T-helper 1 cell (primary cell): ENCODE measurements at regions not wholly inside any gene's neighbourhood (a gene's known extent, or its start where the extent isn't known, plus 50 kb on each side); places are given as distances from the start of the nearest gene placed in this dataset.
A peak's percentile ranks its signal among the peaks of the same experiment; 100 is the strongest.

Experiments used
- DNase-seq, 5 donors: peaks; one replicate each; pipeline ENCODE4 v3.0.0-alpha.2; 2012 to 2020

DNA sequence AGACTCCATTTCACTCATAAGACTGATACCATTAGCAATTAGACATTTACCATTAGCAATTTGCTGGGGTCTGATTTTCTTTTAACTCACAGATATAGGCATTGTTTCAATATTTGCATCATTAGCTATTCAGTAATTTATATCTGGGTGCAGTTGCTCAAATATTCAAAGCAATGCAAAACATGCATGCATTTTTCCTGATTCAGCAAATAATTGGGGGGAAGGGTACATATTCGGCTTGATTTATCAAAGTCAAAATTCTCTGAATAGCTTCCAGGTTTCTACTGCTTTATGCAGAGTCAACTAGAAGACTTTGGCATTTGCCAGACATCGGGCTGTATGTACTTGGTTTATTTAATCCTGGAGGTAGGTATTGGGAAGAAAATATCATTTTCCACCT lies 315.6 kb upstream of the NR2F2 start:
- DNase-seq, result no peak

- no peak for DNase-seq
These were observed 311.4 kb upstream of the NR2F2 start for GRCh38 chr15:96019114-96019513.

DNA sequence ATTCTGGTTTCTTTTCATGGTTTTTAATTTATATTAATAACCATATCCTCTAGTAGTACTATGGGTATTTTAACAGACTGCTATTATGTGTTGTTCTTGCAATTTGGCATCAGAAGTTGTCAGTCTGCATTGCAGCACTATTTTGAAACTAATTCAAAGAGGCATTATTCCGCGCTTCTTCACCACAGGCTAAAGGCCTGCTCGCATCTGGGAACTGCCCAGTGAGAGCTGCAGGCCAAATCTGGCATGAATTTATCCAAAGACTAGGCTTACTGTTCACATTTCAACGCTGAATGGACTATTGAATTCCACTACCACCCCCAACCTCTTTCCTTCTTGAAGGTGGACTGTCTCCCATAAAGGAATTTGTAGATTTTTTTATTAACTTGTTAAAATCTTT lies 310.4 kb upstream of the NR2F2 start:
- DNase-seq, result no peak

GRCh38 chr15:96020797-96021196 lies 309.7 kb upstream of the NR2F2 start:
- DNase-seq, result no peak

DNA sequence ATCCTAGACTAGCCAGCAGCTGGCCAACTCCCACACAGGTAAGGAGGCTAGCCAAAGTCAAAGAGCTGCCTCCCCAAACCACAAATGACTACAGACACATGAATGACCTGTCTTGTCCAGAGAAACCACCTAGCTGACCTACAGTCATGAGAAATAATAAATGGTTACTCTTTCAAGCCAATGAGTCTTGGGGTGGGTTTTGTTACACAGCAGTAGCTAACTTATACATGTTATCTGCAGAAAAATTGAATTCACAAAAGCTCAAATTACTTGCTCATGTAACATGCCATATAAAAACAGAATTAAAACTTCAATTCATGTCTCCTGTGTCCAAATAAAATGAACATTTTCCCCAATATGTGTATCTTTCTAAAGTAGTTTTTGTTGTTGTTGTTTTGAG lies 307.4 kb upstream of the NR2F2 start:
- DNase-seq, result no peak

- no peak for DNase-seq
These were observed 303.0 kb upstream of the NR2F2 start for GRCh38 chr15:96027501-96027900.

DNA sequence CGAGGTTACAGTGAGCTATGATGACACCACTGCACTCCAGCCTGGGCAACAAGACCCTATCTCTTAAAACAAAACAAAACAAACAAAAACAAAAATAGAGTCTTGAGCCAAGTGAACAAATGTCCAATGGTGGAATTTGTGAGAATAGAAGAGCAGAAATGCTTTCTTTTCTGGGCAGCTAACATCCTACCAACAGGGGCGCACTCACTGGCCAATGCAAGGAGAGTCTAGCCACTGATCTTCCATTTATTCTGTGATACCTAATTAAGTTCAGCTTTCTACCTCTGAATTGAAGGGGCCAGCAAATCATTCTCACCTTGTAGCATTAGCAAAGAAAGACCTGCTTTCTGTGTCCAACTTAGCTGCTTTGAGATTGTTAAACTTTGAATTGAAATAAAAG lies 301.9 kb upstream of the NR2F2 start:
- no peak for DNase-seq

DNA sequence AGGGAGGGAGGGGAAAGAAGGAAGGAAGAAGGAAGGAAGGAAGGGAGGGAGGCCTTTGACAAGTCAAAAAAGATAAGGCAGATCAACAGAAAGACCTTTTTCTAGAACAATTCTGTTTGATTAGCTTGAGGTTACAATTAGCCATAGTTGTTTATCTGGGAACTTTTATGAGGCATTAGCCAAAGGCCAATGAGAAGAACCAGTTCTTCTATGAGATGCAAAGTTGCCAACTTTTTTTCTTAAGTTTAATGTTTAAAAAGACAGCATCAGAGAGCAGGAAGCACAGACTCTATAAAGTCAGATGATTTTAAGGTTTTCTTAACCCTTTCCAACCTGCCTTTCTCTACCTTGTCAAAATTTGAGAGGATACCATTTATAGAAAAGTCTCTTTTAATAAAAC lies 301.3 kb upstream of the NR2F2 start:
- no peak for DNase-seq

- no peak for DNase-seq
These were observed 298.9 kb upstream of the NR2F2 start for GRCh38 chr15:96031426-96032110.

- no peak for DNase-seq
These were observed 295.4 kb upstream of the NR2F2 start for GRCh38 chr15:96035091-96035490.

DNA sequence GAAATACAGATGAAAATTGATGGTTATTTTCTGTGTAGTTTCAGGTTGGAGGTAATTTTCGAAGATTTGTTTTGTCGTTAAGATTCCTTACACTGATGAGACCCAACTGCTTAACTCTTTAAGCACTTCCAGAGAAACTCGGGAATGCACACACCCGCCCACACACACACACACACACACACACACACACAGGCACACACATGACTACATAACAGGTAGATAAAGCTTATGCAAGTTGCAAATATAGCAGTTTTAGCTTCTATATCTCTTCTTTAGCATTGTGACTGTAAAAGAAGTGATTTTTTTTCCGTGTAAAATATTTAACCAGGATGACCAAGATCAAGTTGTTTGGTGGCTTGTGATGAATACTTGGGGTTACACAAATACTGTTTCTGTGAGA lies 294.9 kb upstream of the NR2F2 start:
- no peak for DNase-seq

- DNase-seq, result peak in 1 of 5 donors; percentile 7
These were observed 292.9 kb upstream of the NR2F2 start for GRCh38 chr15:96037584-96037983.

DNA sequence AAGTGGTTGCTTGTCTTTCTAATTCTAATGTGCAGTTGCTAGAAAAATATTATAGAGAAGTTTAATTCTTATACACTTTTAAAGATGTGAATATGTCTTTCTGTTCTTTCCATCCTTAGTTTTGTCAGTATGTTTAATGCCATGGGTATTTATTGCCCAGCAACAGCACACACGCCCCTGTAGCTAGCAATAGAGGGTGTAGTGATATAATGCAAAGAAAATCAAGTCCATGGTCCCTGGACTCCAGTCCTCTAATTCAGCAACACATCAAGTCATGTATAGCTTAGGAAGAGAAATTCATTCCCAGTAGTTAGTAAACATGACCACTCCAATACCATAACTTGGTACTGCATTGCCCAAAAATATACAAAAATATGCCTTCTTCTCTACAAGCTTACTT lies 292.4 kb upstream of the NR2F2 start:
- DNase-seq, result no peak

GRCh38 chr15:96038650-96039049 lies 291.9 kb upstream of the NR2F2 start:
- DNase-seq, result no peak

DNA sequence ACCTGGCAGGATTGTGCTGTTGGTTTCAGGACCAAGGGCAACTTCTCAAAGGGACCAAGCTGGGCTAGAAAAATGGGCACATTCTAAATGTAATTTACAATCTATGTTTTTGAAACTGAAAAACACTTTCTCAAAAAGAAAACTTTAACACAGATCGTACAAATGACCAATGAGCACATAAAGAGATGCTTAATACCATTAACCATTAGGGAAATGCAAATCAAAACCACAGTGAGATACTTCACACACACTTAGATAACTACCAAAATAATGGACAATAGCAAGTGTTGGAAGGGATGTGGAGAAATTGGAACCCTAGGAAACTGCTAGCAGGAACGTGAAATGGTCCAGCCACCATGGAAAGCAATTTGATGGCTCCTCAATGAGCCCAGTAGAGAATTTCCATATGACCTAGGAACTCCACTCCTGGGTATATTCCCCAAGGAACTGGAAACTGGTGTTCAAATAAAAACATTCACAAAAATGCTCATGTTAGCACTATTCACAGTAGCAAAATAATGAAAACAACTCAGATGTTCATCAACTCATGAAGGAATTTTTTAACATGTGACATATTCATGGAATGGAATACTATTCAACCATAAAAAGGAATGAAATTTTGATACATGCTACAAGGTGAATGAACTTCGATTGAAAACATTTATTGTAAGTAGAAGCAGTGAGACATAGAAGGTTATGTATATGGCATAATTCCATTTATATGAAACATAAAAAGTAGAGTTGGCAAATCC lies 288.3 kb upstream of the NR2F2 start:
- no peak for DNase-seq

- no peak for DNase-seq
These were observed 287.7 kb upstream of the NR2F2 start for GRCh38 chr15:96042734-96043224.

DNA sequence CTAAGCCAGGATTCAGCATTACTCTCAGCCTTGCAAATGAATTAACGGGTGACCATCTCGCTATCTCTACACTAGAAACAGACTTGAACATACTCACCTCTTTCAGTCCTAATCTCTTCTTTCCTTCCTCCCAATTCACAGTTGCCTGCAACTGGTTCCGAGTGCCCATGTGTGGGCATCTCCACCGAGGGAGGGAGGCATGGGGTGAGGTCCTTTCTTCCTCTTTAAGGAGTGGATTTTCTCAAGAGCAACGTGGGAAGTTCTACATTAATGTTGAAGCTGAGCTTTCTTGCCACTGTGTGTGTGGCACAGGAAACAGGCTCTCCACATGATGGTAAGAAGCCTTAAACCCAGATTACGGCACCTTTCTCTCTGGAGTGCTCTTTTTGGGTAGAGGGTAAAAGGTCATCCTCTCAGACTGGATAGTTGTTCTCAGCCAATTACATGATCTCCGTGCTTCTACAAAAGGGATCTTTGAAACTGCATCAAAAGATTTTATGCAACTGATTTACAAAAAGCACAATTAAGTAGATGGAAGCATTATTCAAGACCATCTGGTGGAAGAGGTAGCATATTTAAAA lies 286.8 kb upstream of the NR2F2 start:
- DNase-seq, result no peak

GRCh38 chr15:96046620-96047240 lies 283.8 kb upstream of the NR2F2 start:
- no peak for DNase-seq

DNA sequence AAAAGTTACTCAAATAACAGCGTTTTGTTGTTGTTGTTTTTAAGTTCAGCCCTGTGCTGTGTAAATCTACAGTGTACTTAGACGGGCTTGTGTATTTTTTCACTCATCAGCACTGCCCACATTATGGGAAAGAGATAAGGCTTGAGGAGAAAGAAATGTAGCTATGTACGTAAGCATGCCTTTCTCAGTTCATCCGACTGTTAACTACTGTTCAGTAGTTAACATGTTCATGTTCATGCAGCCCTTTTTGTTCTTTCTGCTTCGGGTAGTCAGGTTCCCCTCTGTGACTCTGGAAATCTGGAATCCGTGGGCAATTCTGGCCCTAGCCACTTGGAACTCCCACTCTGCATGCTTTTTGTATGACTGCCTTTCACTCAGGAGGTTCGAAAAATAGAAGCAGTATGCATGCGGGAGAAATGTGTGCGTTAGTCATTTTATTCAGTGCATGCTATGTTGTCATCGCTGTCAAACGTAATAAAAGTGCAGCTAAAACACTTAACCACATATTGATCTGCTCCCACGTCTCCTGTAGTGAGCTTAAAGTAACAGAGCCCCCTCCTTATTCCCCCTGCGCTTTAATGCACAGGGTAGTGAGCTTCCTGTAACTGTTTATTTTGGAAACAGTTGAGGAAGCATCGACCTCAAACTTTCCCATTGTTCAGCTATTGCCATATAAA lies 283.1 kb upstream of the NR2F2 start:
- no peak for DNase-seq

DNA sequence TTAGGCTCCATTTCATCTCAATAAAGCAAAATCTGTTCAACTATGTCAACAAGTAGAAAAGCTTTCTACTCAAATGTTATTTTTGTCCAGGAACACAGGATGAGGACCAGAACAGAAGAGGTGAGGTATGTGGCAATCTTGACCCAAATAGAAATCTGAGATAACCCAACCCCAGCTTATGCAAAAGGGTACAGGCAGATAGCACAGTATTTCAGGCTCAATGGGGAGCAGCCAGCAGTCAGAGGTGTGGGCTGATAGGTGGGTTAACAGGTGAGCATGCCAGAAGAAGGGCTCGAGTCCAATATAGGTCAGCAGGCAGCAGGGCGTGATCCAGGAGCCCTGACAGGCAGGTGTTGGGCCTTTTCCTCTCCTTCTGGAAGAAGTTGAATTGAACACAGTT lies 281.2 kb upstream of the NR2F2 start:
- DNase-seq, result no peak

DNA sequence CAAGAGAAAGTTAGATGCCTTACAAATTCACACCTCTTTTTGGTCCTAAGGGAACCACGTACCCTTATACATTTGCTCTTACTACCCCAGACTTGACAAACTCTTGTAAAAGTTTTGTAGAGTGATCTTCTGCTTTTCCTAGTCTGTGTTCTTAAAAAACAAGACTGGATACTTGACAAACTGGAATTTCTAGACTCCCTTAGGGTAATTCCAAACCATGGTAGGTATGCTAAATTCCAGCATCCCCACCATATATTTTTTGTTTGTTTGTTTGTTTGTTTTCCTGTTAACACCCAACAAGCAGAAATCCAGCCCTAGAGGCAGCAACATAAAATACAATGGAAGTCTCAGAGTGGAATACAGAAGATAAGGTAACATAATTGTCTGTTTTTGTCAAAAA lies 280.7 kb upstream of the NR2F2 start:
- DNase-seq, result no peak

GRCh38 chr15:96051598-96051997 lies 278.9 kb upstream of the NR2F2 start:
- DNase-seq, result no peak

DNA sequence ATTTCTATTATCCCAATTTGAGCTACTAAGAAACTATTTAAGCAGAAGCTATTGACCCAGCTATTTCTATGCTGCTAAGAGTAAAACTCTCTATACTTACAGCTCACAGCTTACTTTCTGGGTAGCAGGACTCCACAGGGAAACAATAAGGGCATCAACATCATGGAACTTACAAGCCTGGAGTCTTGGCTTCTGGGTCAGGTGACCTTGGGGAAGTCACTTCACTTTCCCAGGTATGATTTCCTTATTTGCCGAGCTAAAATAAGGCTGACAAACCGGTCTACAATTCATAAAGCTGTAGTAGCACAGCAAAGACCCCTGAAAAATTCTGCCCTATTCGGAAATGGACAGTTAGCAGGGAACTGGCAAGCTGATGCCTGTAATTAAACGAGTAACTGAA lies 278.3 kb upstream of the NR2F2 start:
- DNase-seq, result no peak
